DMS53 treated with DMSO at 0.1 percent for 48 hours (cell line): ENCODE measurements at regions not wholly inside any gene's neighbourhood (a gene's known extent, or its start where the extent isn't known, plus 50 kb on each side); places are given as distances from the start of the nearest gene placed in this dataset.
A peak's percentile ranks its signal among the peaks of the same experiment; 100 is the strongest.

Experiments
- DNase-seq: peaks from one replicate; lab custom pipeline; 2025; ENCODE audit not compliant: unreplicated experiment; lab: John Stamatoyannopoulos, UW

- DNase-seq, result no peak
Measured at GRCh38 chr14:86675059-86675458, 1145.1 kb downstream of the FLRT2 start.

DNA sequence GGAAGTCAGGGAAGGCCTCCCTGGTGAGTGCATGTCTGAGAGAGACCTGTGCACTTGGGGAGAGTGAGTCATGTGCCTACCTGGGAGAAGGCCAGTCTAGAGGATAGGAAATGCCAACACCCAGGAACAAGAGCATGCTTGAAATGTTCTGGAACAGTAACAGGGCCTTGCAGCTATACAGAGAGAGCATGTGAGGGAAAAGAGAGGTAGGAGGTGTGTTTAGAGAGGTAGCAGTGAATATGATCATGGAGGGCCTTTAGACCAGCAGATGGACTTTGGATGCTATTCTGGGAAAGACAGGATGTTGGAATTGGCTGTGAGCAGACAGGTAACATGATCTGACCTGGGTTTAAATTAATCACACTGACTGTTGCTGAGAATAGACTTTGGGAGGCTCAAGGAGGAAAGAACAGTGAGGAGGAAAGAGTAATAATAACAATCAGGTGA lies 1143.6 kb downstream of the FLRT2 start:
- peak; percentile 42 for DNase-seq

DNA sequence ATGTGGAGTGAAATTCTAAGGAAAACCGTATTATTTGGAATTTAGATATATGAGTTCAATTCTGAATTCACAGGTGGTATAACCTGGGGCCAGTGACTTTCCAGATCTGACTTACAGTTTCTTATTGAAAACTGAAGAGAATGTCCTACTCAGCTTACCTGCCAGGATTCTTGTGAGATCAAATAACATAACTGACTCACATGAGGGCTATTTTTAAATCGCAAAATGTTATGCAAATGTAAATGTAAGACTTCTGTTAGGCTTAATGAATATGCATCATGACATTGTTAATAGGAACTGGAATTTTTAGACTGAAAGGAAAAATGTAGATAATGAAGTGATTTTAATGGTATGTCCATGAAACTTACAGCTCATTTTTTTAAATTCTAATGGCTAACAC lies 1142.1 kb downstream of the FLRT2 start:
- DNase-seq, result no peak

GRCh38 chr14:86665975-86666374 lies 1136.0 kb downstream of the FLRT2 start:
- DNase-seq, result no peak

GRCh38 chr14:86662334-86662733 lies 1132.4 kb downstream of the FLRT2 start:
- DNase-seq, result no peak

- peak; percentile 48 for DNase-seq
Measured at GRCh38 chr14:86654558-86655184, 1124.7 kb downstream of the FLRT2 start.

DNA sequence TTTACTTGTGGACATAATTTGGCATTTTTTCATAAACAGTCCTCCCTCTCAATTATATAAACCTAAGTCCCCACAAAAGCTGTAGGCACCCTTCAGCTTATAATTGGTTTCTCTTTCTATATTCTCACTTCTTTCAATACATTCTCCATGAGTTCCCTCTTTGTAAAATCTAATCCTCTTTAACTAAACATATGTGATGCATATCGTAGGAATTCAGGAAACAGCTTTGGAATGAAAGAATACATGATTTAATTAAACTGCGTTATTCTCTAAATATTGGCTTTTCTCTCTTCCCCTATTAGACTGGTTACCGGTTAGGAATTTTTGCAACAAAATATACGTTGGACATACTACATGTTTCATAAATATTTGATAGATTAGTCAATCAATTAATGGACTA lies 1122.6 kb downstream of the FLRT2 start:
- no peak for DNase-seq

- peak; percentile 15 for DNase-seq
Measured at GRCh38 chr14:86646696-86647690, 1117.0 kb downstream of the FLRT2 start.

GRCh38 chr14:86646125-86646524 lies 1116.2 kb downstream of the FLRT2 start:
- DNase-seq, result no peak

DNA sequence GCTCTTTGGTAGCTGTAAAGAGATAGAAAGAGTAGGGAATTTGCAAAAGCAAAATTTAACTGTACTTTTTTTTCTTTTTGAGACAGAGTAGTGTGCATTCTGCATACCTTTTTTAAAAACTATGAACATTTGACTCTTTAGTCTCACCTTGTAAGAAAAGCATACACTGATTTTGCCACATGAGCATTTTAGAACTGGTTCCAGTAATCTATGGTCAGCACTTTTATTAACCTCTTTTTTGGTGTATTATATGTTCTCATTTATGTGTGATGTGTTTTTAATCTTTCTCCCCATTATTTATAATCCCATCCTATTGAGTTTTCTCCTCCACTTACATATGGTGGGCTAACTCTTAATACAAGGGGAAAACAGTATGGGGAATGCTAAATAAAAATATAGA lies 1111.4 kb downstream of the FLRT2 start:
- no peak for DNase-seq

DNA sequence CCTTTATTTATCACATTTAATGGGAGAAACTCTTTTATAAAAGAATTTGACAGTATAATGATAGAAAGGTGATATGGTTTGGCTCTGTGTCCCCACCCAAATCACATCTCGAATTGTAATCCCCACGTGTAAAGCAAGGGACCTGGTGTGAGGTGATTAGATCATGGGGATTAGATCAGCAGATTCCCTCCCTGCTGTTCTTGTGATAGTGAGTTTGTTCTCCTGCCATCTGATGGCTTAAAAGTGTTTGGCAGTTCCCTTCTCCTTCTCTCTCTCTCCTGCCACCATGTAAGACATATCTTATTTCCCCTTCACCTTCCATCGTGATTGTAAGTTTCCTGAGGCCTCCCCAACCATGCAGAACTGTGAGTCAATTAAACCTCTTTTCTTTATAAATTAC lies 1110.3 kb downstream of the FLRT2 start:
- no peak for DNase-seq

DNA sequence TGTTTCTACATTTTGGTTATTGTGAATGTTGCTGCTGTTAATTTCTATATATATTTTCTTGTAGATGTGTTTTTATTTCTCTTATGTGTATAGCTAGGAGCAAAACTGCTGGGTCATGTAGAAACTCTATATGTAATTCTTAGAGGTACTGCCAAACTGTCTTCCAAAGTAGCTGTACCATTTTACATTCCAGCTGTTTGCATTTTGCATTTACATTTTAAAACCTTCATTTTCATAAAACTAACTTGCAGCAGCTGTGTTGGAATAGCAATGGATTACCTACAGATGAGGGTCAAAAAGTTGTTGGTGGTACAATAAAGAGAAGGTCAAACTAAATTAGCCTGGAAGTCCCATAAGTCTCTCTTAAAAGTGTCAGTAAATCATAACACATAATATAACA lies 1109.7 kb downstream of the FLRT2 start:
- no peak for DNase-seq

- DNase-seq, result no peak
Measured at GRCh38 chr14:86639146-86639545, 1109.2 kb downstream of the FLRT2 start.

DNA sequence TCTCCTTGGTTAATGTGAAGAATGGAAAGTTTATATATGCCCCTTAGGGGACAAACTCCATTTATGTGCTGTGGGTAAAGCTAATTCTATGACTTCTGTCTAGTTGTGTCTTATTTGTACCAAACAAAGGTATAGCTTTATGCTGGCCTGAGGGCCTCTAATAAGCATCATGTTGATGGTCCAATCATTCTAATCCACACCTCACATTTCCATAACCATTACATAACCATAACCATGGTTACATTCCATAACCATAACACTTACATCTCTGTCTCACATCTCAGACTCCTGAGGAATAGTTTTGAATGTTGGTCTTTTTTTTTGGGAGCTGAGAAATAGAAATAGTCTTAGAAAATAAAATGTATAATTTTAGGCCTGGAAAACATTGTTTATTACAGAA lies 1097.1 kb downstream of the FLRT2 start:
- no peak for DNase-seq

DNA sequence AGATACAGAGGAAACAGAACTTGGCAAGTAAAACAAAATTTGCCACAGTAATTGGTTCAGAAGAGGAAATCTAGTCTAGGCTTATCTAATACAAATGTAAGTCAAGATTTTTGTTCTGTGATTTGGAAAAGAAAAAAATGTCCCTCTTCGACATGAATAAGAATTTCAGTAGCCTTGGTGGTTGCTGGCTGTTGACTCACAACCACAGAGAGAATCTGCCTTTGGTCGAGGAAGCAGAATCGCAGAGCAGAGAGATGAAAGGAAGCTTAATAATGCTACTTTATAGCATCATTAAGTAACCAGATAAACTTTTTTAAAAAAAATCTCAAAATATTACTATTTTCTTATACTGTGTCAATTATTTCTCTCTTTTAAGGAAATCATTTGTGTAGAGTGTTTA lies 1096.6 kb downstream of the FLRT2 start:
- no peak for DNase-seq

DNA sequence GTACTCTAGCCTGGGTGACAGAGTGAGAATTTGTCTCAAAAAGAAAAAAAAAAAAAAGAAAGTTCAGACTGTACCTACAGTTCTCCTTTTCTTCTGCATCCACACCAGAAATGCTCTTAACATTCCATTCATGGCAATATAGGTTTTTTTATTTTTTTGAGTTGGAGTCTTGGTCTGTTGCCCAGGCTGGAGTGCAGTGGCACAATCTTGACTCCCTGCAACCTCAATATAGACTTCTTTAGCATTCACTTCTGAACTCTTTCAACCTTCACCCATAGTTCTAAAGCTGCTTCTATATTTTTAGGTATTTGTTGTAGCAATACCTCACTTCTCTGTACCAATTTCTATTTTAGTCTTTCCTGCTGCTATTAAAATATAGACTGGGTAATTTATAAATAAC lies 1095.7 kb downstream of the FLRT2 start:
- DNase-seq, result no peak

GRCh38 chr14:86619726-86620125 lies 1089.8 kb downstream of the FLRT2 start:
- DNase-seq, result no peak

GRCh38 chr14:86613786-86614185 lies 1083.8 kb downstream of the FLRT2 start:
- no peak for DNase-seq

GRCh38 chr14:86613126-86613525 lies 1083.2 kb downstream of the FLRT2 start:
- no peak for DNase-seq

- no peak for DNase-seq
Measured at GRCh38 chr14:86604561-86604960, 1074.6 kb downstream of the FLRT2 start.

DNA sequence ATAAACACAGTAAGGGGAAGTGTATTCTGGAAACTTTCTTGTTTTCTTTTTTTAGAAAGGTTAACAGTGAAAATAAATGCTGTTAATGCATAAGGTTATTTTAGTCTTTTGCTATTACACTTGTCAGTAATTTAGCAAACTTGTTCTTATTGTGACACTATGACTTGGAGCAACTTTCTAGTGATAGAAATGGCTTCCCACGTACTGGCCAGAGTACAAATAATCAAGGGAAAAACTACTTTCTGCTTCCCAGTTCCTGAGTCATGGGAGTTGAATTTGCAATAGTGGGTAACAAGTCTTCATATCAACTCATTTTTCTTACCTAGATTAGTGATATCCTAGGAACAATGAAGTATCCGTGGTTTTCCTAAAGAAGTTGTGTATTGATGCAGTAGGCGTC lies 1072.3 kb downstream of the FLRT2 start:
- no peak for DNase-seq

DNA sequence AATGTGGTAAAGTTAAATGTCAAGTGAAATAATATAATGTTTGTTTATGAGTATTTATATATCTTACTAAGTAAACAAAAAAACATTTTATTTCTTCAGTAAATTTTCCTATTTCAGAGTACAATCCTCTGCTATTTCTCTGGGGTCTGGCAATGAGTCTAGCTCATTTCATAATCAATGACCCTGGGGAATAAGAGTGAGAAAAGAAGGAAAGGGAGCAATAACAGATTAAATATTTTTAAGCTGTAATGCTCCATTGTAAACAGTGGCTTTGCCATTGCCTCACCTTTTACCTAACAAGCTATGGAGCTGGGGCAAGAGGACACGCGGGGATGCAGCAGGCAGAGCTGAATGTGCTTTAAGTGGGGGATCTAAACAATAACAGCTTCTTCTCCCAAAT lies 1071.9 kb downstream of the FLRT2 start:
- DNase-seq, result no peak
